A673 (cell line): ENCODE measurements at regions not wholly inside any gene's neighbourhood (a gene's known extent, or its start where the extent isn't known, plus 50 kb on each side); places are given as distances from the start of the nearest gene placed in this dataset.

Experiments used
- EZH2 ChIP-seq: fragments of 200-600 bp; sonication (generic); IDR thresholded peaks from 2 replicates; pipeline ENCODE4 v1.6.1; 2017; ENCODE audit warnings: borderline replicate concordance, low read depth, mild to moderate bottlenecking, mixed read lengths, antibody characterized with exemption, low read length; ENCODE audit not compliant: poor library complexity, severe bottlenecking
- TF ChIP-seq, protein P1 (sequence below): fragments of 300-800, 200-600 bp; sonication (generic); conservative IDR thresholded peaks from 2 replicates; pipeline ENCODE4 v1.5.1; 2017; ENCODE audit warnings: low read depth, mild to moderate bottlenecking, antibody characterized with exemption, low read length, moderate library complexity, mixed read lengths

DNA sequence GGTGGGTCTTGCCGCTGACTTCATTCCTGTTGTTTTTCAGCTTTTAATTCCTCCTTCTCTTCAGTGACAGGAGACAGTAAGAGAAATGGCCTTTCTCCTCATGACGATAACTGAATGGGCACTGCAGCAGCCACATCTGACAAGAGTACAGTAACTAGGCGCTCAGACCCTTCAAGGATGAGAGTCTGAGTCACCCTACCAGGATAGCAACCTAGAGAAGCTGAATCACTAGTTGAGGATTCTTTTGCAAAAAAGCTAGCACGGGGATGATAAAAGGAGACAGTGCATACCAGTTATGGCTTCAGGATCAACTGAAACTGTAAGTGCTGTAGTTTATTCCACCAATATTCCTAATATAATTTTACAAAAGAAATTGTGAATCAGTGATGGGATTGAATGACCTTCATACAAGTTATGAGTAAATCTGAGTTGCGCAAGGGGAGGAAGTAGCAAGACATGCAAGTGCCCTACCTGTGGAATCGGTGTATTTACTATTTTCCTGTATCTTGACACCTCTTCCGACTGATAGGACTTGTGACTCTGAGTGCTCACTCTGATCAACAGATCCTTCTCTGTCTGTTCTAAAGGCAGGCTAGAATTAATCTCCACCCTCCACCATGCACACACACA is 161.8 kb upstream of the GRIK2 start:
- TF ChIP-seq, protein P1, sequence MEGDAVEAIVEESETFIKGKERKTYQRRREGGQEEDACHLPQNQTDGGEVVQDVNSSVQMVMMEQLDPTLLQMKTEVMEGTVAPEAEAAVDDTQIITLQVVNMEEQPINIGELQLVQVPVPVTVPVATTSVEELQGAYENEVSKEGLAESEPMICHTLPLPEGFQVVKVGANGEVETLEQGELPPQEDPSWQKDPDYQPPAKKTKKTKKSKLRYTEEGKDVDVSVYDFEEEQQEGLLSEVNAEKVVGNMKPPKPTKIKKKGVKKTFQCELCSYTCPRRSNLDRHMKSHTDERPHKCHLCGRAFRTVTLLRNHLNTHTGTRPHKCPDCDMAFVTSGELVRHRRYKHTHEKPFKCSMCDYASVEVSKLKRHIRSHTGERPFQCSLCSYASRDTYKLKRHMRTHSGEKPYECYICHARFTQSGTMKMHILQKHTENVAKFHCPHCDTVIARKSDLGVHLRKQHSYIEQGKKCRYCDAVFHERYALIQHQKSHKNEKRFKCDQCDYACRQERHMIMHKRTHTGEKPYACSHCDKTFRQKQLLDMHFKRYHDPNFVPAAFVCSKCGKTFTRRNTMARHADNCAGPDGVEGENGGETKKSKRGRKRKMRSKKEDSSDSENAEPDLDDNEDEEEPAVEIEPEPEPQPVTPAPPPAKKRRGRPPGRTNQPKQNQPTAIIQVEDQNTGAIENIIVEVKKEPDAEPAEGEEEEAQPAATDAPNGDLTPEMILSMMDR: no peak
- no peak for TF ChIP-seq EZH2
